ENCODE measurements at regions not wholly inside any gene's neighbourhood (a gene's known extent, or its start where the extent isn't known, plus 50 kb on each side); places are given as distances from the start of the nearest gene placed in this dataset.
A peak's percentile ranks its signal among the peaks of the same experiment; 100 is the strongest.

- DNase-seq, result no peak
Measured at GRCh38 chr1:221164951-221165838, 286.0 kb downstream of the HLX start.

GRCh38 chr1:221165839-221166500 is 286.7 kb downstream of the HLX start:
- no peak for DNase-seq

DNA sequence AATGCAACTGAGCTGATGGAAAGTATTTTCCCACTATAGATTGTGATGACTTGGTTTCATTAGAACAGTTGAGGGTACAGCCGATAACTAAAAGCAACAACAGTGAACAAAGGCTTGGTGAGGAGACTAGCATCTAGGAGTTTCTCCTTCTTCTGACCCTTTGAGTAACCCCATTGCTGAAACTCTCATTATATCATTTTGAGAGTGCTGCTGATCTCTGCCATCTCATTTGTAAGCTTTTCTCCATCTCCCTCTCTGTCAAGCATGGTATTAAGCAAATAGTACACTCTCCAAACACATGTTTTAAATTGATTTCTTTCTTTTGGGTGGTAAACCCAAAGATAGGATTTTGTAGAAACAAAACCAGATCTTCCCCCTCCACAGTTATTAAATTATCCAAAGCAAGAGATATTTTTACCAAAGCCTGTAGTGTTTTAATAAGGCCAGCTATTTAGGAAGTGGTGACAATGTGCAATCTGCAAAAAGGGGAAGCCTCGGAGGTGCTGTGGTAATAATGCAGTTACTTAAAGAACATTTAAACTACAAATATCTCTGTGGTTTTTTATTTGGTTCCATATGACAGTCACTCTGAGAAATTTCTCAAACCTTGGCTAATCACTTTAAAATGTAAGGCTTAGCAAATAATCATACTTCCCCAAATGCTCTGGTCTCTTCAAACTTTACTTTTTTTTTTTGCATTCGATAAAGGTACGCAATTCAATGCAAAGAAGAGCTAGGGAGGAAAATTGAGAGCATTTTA is 287.5 kb downstream of the HLX start:
- DNase-seq, result no peak

- DNase-seq, result no peak
Measured at GRCh38 chr1:221169447-221169889, 290.2 kb downstream of the HLX start.

DNA sequence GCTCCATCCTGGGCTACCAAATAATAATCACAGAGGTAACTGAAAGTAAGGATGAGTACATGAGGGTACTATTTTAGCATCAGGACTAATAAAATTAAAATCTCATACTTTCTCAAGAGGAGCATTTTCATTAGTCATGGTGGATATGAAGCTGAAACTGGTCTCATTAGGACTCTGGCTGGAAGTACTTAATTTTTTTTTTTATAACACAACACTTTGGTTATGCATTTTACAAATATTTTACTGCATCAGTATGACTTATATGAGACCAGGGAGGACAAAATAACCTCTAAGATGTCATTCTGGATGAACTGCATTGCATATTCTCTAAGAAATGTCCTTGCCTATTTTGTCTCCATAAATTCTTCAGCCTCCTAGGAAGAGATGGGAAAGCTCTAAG is 290.9 kb downstream of the HLX start:
- no peak for DNase-seq

GRCh38 chr1:221171768-221172167 is 292.5 kb downstream of the HLX start:
- no peak for DNase-seq

DNA sequence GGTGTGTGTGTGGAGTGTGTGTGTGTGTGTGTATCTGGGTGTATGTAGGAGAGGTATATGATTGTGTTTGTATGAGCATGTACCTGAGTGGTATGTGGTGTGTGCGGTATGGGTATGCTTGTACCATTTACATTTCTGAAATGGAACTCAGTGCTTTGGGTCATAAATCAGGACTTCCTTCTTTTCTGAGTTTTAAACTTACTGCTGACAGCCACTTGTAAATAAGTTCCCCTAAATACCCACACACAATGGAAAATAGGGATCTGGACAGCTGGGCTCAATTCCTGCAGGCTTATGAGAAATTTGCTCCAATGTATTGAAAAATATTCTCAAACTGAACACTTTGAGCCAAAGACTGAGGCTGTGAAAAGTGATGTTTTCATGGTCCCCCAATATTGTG is 293.6 kb downstream of the HLX start:
- no peak for DNase-seq

GRCh38 chr1:221174330-221174993 is 295.2 kb downstream of the HLX start:
- DNase-seq, result no peak

DNA sequence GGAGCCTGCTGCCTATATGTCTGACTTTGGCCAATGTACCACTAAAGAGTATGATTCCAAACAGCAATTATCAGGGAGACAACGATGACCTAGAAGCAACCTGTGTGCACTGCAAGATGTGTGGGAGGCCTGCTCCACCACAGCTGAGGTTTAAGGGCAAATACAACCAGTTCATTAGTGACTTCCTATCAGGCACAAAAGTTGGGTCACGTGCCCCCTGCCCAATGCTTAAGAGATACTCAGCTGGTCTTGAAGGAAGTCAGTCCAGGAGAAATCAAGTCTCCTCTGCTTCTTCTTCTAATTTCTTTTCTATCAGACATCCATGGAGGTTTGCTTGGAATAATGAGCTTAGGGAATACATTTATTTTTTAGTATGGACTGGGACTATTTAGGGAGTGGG is 296.0 kb downstream of the HLX start:
- no peak for DNase-seq

DNA sequence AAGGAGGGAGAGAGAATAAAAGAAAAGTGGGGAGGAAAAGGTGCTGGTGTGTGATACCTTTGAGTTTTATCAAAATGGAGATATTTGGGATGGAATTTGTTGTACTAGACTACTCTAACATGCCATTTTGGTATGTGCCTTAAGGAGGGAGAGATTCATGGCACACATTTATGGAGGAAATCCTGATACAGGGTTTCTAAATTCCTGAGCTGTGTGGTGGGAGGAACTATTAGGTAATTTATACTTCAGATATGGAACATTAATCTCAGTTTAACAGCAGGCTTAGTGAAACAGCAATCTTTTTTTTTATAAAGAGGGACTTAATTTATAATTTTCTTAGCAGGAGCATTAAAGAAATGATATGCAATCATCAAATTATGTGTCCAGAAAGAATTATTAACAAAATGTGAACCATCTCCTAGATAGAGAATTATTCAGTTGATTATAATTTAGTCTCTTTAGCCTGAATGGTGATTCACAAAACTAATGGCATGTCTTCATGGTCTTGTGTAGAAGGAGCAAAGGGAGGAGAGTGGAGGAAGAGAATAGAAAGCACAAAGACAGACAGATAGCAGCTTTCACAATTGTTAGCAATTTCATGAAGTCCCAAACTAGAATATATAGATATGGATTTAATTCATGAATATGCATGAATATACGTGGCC is 301.6 kb downstream of the HLX start:
- DNase-seq, result no peak

- DNase-seq, result no peak
Measured at GRCh38 chr1:221182791-221183533, 303.7 kb downstream of the HLX start.

GRCh38 chr1:221184131-221184794 is 305.0 kb downstream of the HLX start:
- no peak for DNase-seq

DNA sequence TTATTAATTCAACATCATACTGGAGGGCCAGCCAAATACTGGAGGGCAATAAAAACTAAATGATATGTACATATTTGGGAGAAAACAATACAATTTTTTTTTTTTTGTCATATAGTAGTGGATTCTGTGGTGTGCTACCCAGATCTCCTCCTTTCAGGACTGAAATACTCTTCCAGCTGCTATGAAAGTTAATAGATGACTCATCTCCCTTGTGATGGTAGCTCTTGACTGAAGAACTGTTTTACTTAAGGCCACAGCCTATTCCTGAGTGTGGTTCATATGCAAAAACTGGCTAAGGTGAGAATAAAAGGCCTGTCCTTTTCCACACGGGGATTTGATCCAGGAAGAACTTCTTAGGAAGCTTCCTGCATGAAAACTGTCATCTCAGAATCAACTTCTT is 307.9 kb downstream of the HLX start:
- DNase-seq, result no peak

DNA sequence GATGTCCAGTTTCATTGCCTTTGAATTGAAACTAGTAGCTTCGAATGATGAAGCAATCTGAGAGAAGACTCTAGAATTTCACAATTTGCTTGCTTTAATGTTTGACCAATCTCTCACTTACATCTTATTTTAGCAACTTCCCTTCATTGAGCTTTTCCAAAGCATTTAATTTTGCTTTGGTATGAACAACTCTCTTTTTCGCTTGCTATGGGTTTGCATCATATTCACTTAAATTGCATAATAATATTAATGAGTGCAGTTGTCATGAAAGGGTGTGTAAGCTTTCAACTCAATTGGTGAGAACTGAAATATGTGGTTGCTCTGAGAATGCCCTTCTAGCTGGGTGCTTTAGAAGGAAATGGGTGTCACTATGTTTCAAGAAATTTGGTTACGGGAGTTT is 309.2 kb downstream of the HLX start:
- DNase-seq, result no peak

GRCh38 chr1:221190249-221190648 is 311.0 kb downstream of the HLX start:
- DNase-seq, result no peak

GRCh38 chr1:221192055-221192454 is 312.8 kb downstream of the HLX start:
- no peak for DNase-seq

DNA sequence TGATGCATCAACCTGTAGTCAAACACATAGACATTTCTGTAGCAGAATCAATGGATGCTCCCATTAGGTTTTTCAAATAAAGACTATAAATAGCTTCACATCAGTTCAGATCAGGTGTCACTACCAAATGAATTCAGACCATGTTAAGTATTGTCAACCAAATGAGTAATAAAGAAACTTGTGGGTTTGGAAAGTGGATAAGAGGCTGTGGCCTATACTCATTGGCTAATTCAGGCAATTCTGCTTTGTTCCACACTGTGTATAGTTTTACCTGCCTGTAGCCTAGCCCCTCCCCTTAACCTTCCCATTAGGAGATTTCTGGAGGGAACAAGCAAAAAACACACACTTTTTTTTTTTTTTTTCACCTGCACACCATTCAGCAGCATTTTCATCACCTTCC is 321.2 kb downstream of the HLX start:
- no peak for DNase-seq

- DNase-seq, result no peak
Measured at GRCh38 chr1:221201773-221202172, 322.5 kb downstream of the HLX start.

GRCh38 chr1:221203224-221204054 is 324.2 kb downstream of the HLX start:
- DNase-seq, result peak; percentile 46
